GM19240 (cell line): ENCODE measurements at regions not wholly inside any gene's neighbourhood (a gene's known extent, or its start where the extent isn't known, plus 50 kb on each side); places are given as distances from the start of the nearest gene placed in this dataset.
"Not testable (repeated sequence)": the region's sequence is repeated elsewhere in the genome, so short reads cannot be mapped to it uniquely, and the experiment has no call there.

Experiments
- DNase-seq: peaks from one replicate; pipeline ENCODE4 v3.0.0; 2011; ENCODE audit warnings: low spot score; ENCODE audit not compliant: insufficient read length

GRCh38 chr1:194833111-194833510 lies 1646.7 kb upstream of the B3GALT2 start:
- DNase-seq = no peak

DNA sequence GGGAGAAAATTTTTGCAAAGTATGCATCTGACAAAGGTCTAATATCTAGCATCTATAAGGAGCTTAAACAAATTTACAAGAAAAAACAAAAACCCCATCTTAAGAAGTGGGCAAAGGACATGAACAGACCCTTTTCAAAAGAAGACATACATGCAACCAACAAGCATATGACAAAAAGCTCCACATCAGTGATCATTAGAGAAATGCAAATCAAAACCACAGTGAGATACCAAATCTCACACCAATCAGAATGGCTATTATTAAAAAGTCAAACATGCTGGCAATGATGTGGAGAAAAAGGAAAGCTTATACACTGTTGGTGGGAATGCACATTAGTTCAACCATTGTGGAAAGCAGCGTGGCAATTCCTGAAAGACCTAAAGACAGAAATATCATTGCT lies 1645.2 kb upstream of the B3GALT2 start:
- DNase-seq = not testable (repeated sequence)

DNA sequence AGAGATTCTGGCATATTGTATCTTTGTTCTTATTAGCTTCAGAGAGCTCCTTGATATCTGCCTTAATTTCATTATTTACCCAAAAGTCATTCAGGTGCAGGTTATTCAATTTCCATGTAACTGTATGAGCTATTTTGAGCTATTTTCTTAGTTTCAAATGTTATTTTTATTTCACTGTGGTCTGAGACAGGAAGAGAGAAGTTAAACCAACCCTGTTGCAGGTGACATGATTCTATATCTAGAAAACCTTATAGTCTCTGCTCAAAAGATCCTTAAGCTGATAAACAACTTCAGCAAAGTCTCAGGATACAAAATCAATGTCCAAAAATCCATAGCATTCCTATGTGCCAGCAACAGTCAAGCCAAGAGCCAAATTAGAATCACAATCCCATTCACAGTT lies 1644.0 kb upstream of the B3GALT2 start:
- DNase-seq = no peak

- DNase-seq = no peak
Measured at GRCh38 chr1:194829492-194829891, 1643.1 kb upstream of the B3GALT2 start.

DNA sequence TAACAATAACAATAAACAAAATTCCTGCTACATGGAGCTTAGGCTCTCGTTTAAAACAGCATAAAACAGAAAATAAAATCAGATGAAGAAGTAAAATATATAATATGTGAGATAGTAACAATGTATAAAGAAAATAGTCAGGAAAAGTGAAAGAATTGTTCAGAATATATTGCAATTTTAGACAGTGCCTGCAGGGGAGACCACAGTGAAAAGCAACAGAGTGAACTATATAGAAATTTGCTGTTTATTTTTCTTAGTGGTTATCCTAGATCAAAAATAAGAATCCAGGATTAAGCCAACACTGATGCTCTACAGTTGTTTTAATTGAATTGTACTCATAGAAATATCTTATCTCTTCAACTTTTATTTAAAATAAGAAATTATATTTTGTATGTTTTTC lies 1639.0 kb upstream of the B3GALT2 start:
- DNase-seq = no peak

GRCh38 chr1:194821091-194821490 lies 1634.7 kb upstream of the B3GALT2 start:
- DNase-seq = no peak

GRCh38 chr1:194818674-194819073 lies 1632.3 kb upstream of the B3GALT2 start:
- DNase-seq = no peak

- DNase-seq = no peak
Measured at GRCh38 chr1:194816859-194817258, 1630.4 kb upstream of the B3GALT2 start.

DNA sequence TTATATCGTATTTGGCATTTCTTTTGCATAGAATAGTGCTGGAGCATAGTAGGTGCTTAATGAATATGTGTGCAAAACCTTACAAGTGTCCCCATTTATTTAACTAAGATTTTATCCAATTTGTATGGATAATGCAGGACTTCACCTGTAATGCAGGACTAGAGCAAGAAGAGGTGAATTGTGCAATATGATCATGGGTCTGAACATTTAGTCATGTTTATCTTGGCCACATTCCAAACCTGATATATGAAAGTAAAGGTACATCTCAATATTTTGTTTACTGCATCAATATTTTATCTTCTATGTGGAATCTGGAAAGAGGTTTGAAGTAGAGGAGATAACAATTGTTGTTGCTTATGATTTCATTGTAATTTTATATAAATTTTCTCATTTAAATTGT lies 1626.7 kb upstream of the B3GALT2 start:
- DNase-seq = no peak

DNA sequence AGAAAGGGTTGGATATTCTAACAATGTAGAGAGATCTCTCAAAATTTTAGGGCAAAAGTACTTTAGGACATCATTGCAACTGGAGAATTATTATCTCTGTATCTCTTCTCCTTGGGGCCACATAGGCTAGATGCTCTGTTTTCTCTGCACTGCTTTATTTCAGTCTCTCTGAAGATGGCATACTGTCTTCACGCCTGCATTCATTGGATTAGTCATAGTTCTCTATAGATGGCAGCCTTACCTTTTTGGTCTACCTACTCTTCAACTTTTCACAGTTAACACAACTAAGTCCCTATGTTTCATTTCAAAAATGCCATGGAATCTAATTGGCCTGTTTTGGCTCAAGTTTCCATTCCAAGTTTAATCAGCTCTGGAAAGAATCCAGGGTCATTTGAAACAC lies 1623.3 kb upstream of the B3GALT2 start:
- no peak for DNase-seq

GRCh38 chr1:194809215-194809614 lies 1622.8 kb upstream of the B3GALT2 start:
- DNase-seq = no peak

DNA sequence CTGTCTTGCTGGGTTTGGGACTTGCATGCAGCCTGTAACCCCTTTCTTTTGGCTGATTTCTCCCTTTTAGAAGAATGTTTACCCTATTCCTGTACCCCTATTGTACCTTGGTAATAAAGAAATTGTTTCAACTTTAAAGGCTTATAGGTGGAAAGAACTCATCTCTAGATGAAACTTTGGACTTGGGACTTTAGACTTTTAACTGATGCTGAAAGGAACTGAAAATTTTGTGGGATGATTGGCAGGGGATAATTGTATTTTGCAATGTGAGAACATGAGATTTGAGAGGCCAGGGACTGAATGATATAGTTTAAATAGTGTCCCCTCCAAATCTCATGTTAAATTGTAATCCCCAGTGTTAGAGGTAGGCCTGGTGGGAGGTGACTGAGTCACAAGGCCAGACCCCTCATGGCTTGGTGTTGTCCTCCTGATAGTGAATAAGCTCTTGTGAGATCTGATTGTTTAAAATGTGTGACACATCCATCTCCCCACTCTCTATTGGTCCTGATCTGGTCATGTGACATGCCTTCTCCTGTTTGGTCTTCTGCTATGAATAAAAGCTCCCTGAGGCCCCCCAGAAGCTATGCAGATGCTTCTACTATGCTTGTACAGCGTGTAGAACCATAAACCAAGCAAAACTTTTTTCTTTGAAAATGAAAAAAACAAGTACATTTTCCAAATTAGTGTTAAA lies 1621.3 kb upstream of the B3GALT2 start:
- no peak for DNase-seq

- no peak for DNase-seq
Measured at GRCh38 chr1:194802572-194802971, 1616.2 kb upstream of the B3GALT2 start.

DNA sequence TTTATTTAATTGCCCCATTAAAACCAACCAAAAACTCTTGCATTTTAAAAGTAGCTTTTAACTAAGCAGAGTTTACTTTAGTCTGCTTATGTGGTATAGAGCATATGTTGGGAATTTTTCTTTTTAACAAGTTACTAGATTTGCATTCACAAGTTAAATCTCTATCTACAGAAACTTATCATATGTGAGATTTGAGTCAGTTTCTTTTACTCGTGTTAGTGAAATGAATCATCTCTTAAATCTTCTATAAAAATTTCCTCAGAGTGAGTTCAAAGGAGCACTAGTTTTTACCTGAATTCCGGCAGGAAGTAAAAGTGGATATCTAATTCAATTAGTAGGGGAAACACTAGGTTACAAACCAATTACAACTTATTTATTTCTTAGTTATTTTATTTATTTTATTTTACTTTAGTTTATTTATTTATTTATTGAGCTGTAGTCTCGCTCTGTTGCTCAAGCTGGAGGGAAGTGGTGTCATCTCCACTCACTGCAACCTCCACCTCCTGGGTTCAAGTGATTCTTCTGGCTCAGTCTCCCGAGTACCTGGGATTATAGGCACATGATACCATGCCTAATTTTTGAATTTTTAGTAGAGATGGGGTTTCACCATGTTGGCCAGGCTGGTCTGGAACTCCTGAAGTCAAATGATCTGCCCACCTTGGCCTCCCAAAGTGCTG lies 1609.6 kb upstream of the B3GALT2 start:
- DNase-seq = no peak

DNA sequence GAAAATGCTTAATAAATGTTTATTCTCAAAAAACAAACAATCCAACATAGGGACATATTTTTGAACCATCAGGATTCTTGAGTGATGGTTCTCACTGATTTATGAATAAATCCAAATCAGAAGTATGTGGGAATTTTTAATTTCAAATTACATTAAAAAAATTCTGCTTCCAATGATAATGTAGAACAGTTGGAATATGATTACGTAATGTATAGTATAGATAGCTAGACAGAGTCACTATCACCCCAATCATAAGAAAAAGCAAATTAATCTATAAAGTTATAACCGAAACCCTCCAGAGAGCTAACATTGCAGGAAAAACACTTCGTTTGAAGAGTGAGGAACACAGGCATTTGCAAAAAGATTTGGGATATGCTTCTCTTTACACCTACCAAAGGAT lies 1600.6 kb upstream of the B3GALT2 start:
- no peak for DNase-seq

- DNase-seq = no peak
Measured at GRCh38 chr1:194786027-194786426, 1599.6 kb upstream of the B3GALT2 start.

- DNase-seq = no peak
Measured at GRCh38 chr1:194776657-194777056, 1590.2 kb upstream of the B3GALT2 start.

GRCh38 chr1:194774535-194774934 lies 1588.1 kb upstream of the B3GALT2 start:
- DNase-seq = no peak

DNA sequence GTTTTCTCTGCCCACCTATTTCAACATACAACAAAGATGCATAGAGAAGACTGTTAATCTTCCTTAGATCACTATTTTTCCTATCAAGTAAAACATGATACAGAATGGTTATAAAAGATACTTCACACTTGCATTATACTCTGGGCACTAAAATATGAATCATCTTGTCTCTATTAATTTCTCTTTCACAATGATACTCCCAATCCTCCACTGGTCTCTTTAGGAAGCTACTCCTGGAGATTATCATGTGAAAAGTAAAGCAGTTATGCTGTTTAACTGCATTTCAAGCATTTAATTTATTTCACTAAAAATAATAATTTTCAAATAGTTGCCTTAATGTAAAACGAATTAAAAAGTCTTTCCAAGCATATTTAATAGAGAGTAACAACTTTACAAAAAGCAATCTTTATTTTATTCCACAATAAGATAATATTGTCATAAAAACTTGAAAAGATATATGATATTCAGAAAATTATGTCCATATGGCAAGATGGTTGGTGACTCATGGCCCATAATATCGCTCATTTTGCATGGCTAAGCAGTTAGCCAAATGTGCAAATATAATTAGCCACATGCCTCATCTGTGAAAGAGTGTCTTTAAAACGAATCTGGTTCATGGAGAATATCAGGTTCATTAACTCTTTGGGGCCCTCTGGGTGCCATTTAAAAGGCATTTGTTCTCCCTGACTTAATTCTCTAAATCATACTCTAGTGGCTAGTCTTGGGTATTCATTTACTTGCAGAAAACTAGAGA lies 1569.0 kb upstream of the B3GALT2 start:
- DNase-seq = no peak

- not testable (repeated sequence) for DNase-seq
Measured at GRCh38 chr1:194738843-194739242, 1552.4 kb upstream of the B3GALT2 start.

DNA sequence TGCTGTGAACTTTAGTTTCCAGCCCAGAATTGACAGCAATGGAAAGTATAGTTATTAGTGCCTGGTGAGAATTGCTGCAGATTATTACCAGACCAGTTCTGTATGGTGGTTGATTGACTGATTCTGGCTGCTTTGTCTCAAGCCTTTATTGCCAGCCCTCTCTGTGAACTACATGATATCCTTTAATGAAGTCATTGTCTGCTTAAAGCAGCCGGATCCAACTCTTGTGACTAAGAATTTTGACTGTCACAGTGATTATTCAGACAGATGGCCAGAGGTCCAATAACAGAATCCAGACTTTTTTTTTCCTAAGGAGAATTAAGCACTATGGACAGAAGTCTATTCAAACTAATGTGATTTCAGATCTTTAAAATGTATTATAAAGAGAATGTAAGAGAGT lies 1548.6 kb upstream of the B3GALT2 start:
- DNase-seq = no peak

- DNase-seq = no peak
Measured at GRCh38 chr1:194731025-194731424, 1544.6 kb upstream of the B3GALT2 start.

DNA sequence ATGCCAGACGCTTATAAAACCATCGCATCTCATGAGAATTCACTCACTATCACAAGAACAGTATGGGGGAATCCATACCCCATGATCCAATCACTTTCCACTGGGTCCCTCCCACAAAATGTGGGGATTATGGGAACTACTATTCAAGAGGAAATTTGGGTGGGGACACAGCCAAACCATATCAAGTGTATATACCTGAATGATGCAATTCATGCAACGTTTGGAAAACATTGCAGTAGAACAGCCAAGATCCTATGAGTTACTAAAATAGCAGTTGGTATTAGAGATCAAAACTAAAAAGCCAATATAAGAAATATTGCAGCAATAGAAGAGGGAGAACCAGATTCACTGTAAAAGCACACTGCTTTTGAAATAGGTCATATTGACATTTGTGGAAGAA lies 1543.9 kb upstream of the B3GALT2 start:
- DNase-seq = no peak
